CD4-positive, alpha-beta T cell (primary cell): ENCODE measurements at regions not wholly inside any gene's neighbourhood (a gene's known extent, or its start where the extent isn't known, plus 50 kb on each side); places are given as distances from the start of the nearest gene placed in this dataset.

Experiments
- ATAC-seq: fragments of 200-7000 bp; cut with Tn5 transposase; one replicate; pipeline ENCODE4 v1.10.0; 2022; ENCODE audit warnings: mild to moderate bottlenecking; ENCODE audit not compliant: poor library complexity
- CTCF ChIA-PET: fragments of 350-600 bp; sonication (Branson Sonifier 250); formaldehyde crosslinking; loops from one replicate; lab custom pipeline; 2021; ENCODE audit warnings: antibody characterized with exemption, inconsistent platforms; lab: Charles Lee
- POLR2A ChIA-PET: fragments of 350-600 bp; sonication (Branson Sonifier 250); formaldehyde crosslinking; loops from one replicate; lab custom pipeline; 2021; ENCODE audit warnings: antibody characterized with exemption, inconsistent platforms; lab: Charles Lee
- DNase-seq, 14 experiments: peaks; one replicate each; pipeline ENCODE4 v3.0.0-alpha.2; 2013 to 2020; ENCODE audit warnings: mixed read lengths in 2 of 14
- H3K27ac ChIP-seq, 2 donors: one replicate each; pipeline versions ENCODE4 v1.5.1 to v1.7.0; 2013; ENCODE audit warnings: low read length in 2 of 2, low read depth in 1 of 2, mild to moderate bottlenecking in 1 of 2
- H3K27me3 ChIP-seq, 2 experiments: 1 replicate in 1 of 2; 2 replicates in 1 of 2; pipeline versions ENCODE4 v1.6.1 to v1.7.0; 2013; ENCODE audit warnings: low read length in 2 of 2, control low read depth in 1 of 2, mild to moderate bottlenecking in 1 of 2, moderate library complexity in 1 of 2; ENCODE audit not compliant: insufficient read depth in 2 of 2, control insufficient read depth in 1 of 2
- H3K36me3 ChIP-seq: one replicate; pipeline ENCODE4 v1.6.1; 2013; ENCODE audit warnings: low read length, control low read depth; ENCODE audit not compliant: insufficient read depth
- H3K4me1 ChIP-seq: one replicate; pipeline ENCODE4 v1.6.1; 2013; ENCODE audit warnings: low read length, control low read depth; ENCODE audit not compliant: insufficient read depth
- H3K4me3 ChIP-seq: one replicate; pipeline ENCODE4 v1.5.1; 2013; ENCODE audit warnings: mild to moderate bottlenecking, low read length, moderate library complexity
- H3K9me3 ChIP-seq, 2 experiments: 1 replicate in 1 of 2; 2 replicates in 1 of 2; pipeline versions ENCODE4 v1.6.1 to v1.7.0; 2013; ENCODE audit warnings: low read length in 2 of 2, mild to moderate bottlenecking in 2 of 2, control low read depth in 1 of 2, moderate library complexity in 1 of 2; ENCODE audit not compliant: control insufficient read depth in 1 of 2, insufficient read depth in 1 of 2
- H3K27ac Mint-ChIP-seq: one replicate; pipeline ENCODE4 v1.8.0; 2020; ENCODE audit warnings: mixed read lengths
- H3K27me3 Mint-ChIP-seq: one replicate; pipeline ENCODE4 v1.8.0; 2021; ENCODE audit warnings: mixed read lengths
- H3K36me3 Mint-ChIP-seq: one replicate; pipeline ENCODE4 v1.8.0; 2021; ENCODE audit warnings: low read depth, mixed read lengths
- H3K4me1 Mint-ChIP-seq: one replicate; pipeline ENCODE4 v1.8.0; 2021; ENCODE audit warnings: low read depth, mixed read lengths
- H3K4me3 Mint-ChIP-seq: one replicate; pipeline ENCODE4 v1.8.0; 2020; ENCODE audit warnings: mild to moderate bottlenecking, mixed read lengths
- H3K9me3 Mint-ChIP-seq: one replicate; pipeline ENCODE4 v1.8.0; 2020; ENCODE audit warnings: mixed read lengths
- intact Hi-C, 2 experiments: fragments of 100-400 bp; cut with DNase I in 1 of 2; cut with micrococcal nuclease in 1 of 2; formaldehyde crosslinking; loops; one replicate each; pipeline versions ENCODE4 v1.15.1 to v1.9.0; 2023 to 2025; cut with DNase I, micrococcal nuclease
- TF ChIP-seq, protein P1 (sequence below): fragments of 200-600 bp; IDR thresholded peaks from one replicate; pipeline ENCODE4 v1.8.0; 2022; ENCODE audit warnings: antibody characterized with exemption, mild to moderate bottlenecking

DNA sequence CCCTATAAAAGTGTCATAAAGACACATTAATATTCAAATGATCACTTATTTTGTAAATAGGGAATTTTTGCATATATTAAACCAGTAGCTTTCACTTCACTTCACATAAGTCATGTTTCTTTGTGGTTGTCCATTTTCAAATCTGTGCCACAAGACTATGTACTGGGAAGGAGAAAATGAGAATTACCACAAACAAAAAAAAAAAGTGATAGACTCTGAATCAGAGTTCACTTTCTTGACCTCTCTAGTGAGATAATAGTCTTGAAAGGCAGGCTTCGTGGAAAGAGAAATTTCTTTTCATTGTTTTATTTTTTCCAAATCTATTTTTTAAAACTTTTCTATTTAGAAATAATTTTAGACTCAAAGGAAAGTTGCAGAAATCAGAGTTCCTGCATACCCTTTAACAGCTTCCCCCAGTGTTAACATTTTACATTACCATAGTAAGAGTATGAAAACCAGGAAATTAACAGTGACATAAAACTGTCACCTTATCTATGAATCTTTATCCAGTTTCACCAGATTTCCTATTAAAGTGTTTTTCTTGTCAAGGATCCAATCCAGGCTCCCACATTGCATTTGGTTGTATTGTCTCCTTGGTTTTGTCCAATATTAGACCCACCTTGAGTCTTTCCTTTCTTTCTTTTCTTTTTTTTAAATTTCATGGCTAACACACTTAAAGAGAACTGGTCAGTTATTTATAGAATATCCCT is 215.4 kb upstream of the PGRMC2 start:
- DNase-seq, result no peak
- Mint-ChIP-seq H3K4me3 (no peak overlapping the region), H3K36me3 (peaks cover under 1% of the 10 kb centered on the region), H3K9me3 (peaks cover 11% of the 10 kb centered on the region), H3K27ac (no peak overlapping the region), H3K4me1 (no peaks in the 10 kb centered on the region), H3K27me3 (no peaks in the 10 kb centered on the region)
- intact Hi-C loops, result no loop called here
- no peaks in the 10 kb centered on the region for H3K36me3 ChIP-seq
- peaks cover 0 to 10% of the 10 kb centered on the region in 2 experiments for H3K9me3 ChIP-seq
- H3K27me3 ChIP-seq, result no peaks in the 10 kb centered on the region
- ATAC-seq, result no peak
- CTCF ChIA-PET, result no interaction called here
- H3K4me1 ChIP-seq, result no peaks in the 10 kb centered on the region
- POLR2A ChIA-PET, result no interaction called here
- H3K27ac ChIP-seq, result no peak overlapping the region
- TF ChIP-seq, protein P1, sequence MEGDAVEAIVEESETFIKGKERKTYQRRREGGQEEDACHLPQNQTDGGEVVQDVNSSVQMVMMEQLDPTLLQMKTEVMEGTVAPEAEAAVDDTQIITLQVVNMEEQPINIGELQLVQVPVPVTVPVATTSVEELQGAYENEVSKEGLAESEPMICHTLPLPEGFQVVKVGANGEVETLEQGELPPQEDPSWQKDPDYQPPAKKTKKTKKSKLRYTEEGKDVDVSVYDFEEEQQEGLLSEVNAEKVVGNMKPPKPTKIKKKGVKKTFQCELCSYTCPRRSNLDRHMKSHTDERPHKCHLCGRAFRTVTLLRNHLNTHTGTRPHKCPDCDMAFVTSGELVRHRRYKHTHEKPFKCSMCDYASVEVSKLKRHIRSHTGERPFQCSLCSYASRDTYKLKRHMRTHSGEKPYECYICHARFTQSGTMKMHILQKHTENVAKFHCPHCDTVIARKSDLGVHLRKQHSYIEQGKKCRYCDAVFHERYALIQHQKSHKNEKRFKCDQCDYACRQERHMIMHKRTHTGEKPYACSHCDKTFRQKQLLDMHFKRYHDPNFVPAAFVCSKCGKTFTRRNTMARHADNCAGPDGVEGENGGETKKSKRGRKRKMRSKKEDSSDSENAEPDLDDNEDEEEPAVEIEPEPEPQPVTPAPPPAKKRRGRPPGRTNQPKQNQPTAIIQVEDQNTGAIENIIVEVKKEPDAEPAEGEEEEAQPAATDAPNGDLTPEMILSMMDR, result no peak
- H3K4me3 ChIP-seq, result no peak overlapping the region

- ChIA-PET POLR2A (no interaction called here), CTCF (no interaction called here)
- H3K36me3 Mint-ChIP-seq, result peaks cover 8% of the 10 kb centered on the region
Observed at GRCh38 chr4:128501239-128501638, 213.6 kb upstream of the PGRMC2 start.

GRCh38 chr4:128488055-128488705 is 200.6 kb upstream of the PGRMC2 start:
- H3K36me3 Mint-ChIP-seq, result no peaks in the 10 kb centered on the region
- H3K4me3 Mint-ChIP-seq, result no peak overlapping the region
- TF ChIP-seq, protein P1, result no peak
- Histone ChIP-seq H3K27ac (no peak overlapping the region), H3K4me3 (no peak overlapping the region), H3K27me3 (no peaks in the 10 kb centered on the region), H3K36me3 (no peaks in the 10 kb centered on the region), H3K4me1 (no peaks in the 10 kb centered on the region), H3K9me3 (no peaks in the 10 kb centered on the region)
- no peak overlapping the region for H3K27ac Mint-ChIP-seq
- peaks cover 2% of the 10 kb centered on the region for H3K9me3 Mint-ChIP-seq
- DNase-seq, result no peak
- no peaks in the 10 kb centered on the region for H3K4me1 Mint-ChIP-seq
- ATAC-seq, result no peak
- CTCF ChIA-PET, result no interaction called here
- peaks cover 5% of the 10 kb centered on the region for H3K27me3 Mint-ChIP-seq
- POLR2A ChIA-PET, result no interaction called here
- intact Hi-C loops, result no loop called here

More at GRCh38 chr4:128501239-128501638, 213.6 kb upstream of the PGRMC2 start:
- Histone ChIP-seq H3K27me3 (no peaks in the 10 kb centered on the region), H3K9me3 (peaks cover 10% of the 10 kb centered on the region in 2 experiments), H3K4me1 (no peaks in the 10 kb centered on the region), H3K27ac (no peak overlapping the region), H3K4me3 (no peak overlapping the region), H3K36me3 (no peaks in the 10 kb centered on the region)
- Mint-ChIP-seq H3K9me3 (peaks cover 20% of the 10 kb centered on the region), H3K4me1 (no peaks in the 10 kb centered on the region), H3K27me3 (no peaks in the 10 kb centered on the region), H3K27ac (no peak overlapping the region), H3K4me3 (no peak overlapping the region)
- intact Hi-C loops, result no loop called here
- DNase-seq (no peak), ATAC-seq (no peak)
- TF ChIP-seq, protein P1, result no peak
